OCI-LY1 (cell line): ENCODE measurements at regions not wholly inside any gene's neighbourhood (a gene's known extent, or its start where the extent isn't known, plus 50 kb on each side); places are given as distances from the start of the nearest gene placed in this dataset.

Experiments
- H2AFZ ChIP-seq: fragments of 200-600 bp; sonication (generic), shearing (Covaris generic); 2 replicates; pipeline ENCODE4 v1.6.0; 2014; ENCODE audit warnings: antibody characterized with exemption, mild to moderate bottlenecking, low read length
- H3F3A ChIP-seq: fragments of 200-600 bp; sonication (generic), shearing (Covaris generic); 2 replicates; pipeline ENCODE4 v1.6.0; 2014; ENCODE audit warnings: mild to moderate bottlenecking, antibody characterized with exemption, low read length, moderate library complexity; ENCODE audit not compliant: insufficient read depth
- H3K27ac ChIP-seq: fragments of 200-600 bp; sonication (generic); 2 replicates; pipeline ENCODE4 v1.5.1; 2014; ENCODE audit warnings: low read length, mixed run types, mild to moderate bottlenecking, low read depth; ENCODE audit not compliant: poor library complexity, severe bottlenecking
- H3K27me3 ChIP-seq: fragments of 200-600 bp; sonication (generic); 2 replicates; pipeline ENCODE4 v1.6.0; 2014; ENCODE audit warnings: antibody characterized with exemption, mild to moderate bottlenecking, low read length, moderate library complexity; ENCODE audit not compliant: insufficient read depth
- H3K36me3 ChIP-seq: fragments of 200-600 bp; sonication (generic); 2 replicates; pipeline ENCODE4 v1.6.1; 2014; ENCODE audit warnings: mild to moderate bottlenecking, antibody characterized with exemption, low read length, moderate library complexity, mixed read lengths; ENCODE audit not compliant: insufficient read depth
- H3K4me1 ChIP-seq: fragments of 200-600 bp; sonication (generic); 2 replicates; pipeline ENCODE4 v1.5.1; 2014; ENCODE audit warnings: mild to moderate bottlenecking, low read length, moderate library complexity; ENCODE audit not compliant: insufficient read depth, severe bottlenecking
- H3K4me2 ChIP-seq: fragments of 200-600 bp; sonication (generic), shearing (Covaris generic); 2 replicates; pipeline ENCODE4 v1.6.1; 2014; ENCODE audit warnings: low read length
- H3K4me3 ChIP-seq: fragments of 200-600 bp; sonication (generic); 2 replicates; pipeline ENCODE4 v1.5.1; 2014; ENCODE audit warnings: low read length, low read depth, mild to moderate bottlenecking, mixed read lengths; ENCODE audit not compliant: poor library complexity, severe bottlenecking
- H3K79me2 ChIP-seq: fragments of 200-600 bp; shearing (Covaris generic); 2 replicates; pipeline ENCODE4 v1.6.1; 2016; ENCODE audit warnings: mixed run types, low read length, mixed read lengths; ENCODE audit not compliant: insufficient read depth
- H3K9ac ChIP-seq: fragments of 200-600 bp; sonication (generic), shearing (Covaris generic); 2 replicates; pipeline ENCODE4 v1.6.1; 2014; ENCODE audit warnings: mild to moderate bottlenecking, low read length, mixed read lengths
- H3K9me2 ChIP-seq: fragments of 200-600 bp; sonication (generic), shearing (Covaris generic); 2 replicates; pipeline ENCODE4 v1.6.1; 2014; ENCODE audit warnings: low read depth, mild to moderate bottlenecking, low read length, mixed read lengths
- H3K9me3 ChIP-seq: fragments of 200-600 bp; shearing (Covaris generic); 2 replicates; pipeline ENCODE4 v1.6.1; 2014; ENCODE audit warnings: low read length, mixed read lengths
- H4K20me1 ChIP-seq: fragments of 200-600 bp; sonication (generic), shearing (Covaris generic); 2 replicates; pipeline ENCODE4 v1.6.0; 2016; ENCODE audit warnings: mild to moderate bottlenecking, low read length; ENCODE audit not compliant: insufficient read depth
- CTCF ChIP-seq: fragments of 200-600 bp; sonication (generic), shearing (Covaris generic); IDR thresholded peaks from 2 replicates; pipeline ENCODE4 v1.5.1; 2017; ENCODE audit warnings: mild to moderate bottlenecking, antibody characterized with exemption, low read length, moderate library complexity, mixed read lengths
- EZH2 ChIP-seq: fragments of 200-600 bp; sonication (generic), shearing (Covaris generic); IDR thresholded peaks from 2 replicates; pipeline ENCODE4 v1.8.0; 2017; ENCODE audit warnings: borderline replicate concordance, mixed run types, mild to moderate bottlenecking, antibody characterized with exemption, low read length, moderate library complexity, mixed read lengths

DNA sequence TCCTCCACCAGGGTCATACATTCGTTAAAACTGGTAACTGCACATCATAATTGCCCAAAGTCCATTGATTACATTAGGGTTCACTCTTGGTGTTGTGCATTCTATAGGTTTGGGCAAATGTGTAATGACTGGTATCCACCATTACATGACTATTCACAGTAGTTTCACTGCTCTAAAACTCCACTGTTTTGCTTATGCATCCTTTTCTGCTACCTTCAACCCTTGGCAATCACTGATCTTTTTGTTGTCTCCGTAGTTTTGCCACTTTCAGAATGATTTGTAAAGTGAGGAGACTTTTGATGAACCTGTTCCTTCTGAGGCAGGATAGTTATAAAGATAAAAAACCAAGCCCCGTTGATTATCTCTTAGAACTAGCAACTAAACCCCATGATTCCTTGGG, 187.3 kb upstream of the MCHR2 start:
- no peaks in the 10 kb centered on the region for H3K27me3 ChIP-seq
- H3F3A ChIP-seq = no peaks in the 10 kb centered on the region
- no peak overlapping the region for H3K4me3 ChIP-seq
- peaks cover 13% of the 10 kb centered on the region for H3K4me1 ChIP-seq
- H3K9me2 ChIP-seq = no peaks in the 10 kb centered on the region
- H3K9ac ChIP-seq = no peak overlapping the region
- no peak overlapping the region for H3K4me2 ChIP-seq
- no peaks in the 10 kb centered on the region for H3K9me3 ChIP-seq
- no peaks in the 10 kb centered on the region for H4K20me1 ChIP-seq
- TF ChIP-seq CTCF = no peak
- TF ChIP-seq EZH2 = no peak
- no peaks in the 10 kb centered on the region for H3K79me2 ChIP-seq
- H3K36me3 ChIP-seq = no peaks in the 10 kb centered on the region
- H2AFZ ChIP-seq = no peak overlapping the region
- H3K27ac ChIP-seq = no peak overlapping the region

DNA sequence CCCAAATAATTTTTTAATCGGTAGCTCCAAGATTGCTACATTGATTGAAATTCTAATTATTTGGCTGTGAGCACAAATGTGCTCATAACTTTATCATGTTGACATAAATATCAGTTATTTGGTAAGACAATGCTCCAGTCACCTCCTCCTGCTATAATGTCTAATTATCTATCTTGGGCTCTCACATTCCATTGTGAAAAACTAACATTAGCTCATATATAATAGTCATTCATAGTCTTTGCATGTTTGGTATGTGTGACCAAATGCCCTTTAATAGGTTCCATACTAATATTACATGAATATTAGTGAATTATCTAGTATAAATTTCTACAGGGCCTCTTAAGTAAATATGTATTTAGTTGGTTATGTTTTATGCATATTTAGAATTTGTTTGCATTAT, 185.6 kb upstream of the MCHR2 start:
- H3K9ac ChIP-seq = no peak overlapping the region
- no peaks in the 10 kb centered on the region for H4K20me1 ChIP-seq
- H3K4me2 ChIP-seq = no peak overlapping the region
- H3K4me1 ChIP-seq = no peaks in the 10 kb centered on the region
- H3K9me3 ChIP-seq = no peaks in the 10 kb centered on the region
- H2AFZ ChIP-seq = no peak overlapping the region
- H3F3A ChIP-seq = no peaks in the 10 kb centered on the region
- no peaks in the 10 kb centered on the region for H3K27me3 ChIP-seq
- H3K4me3 ChIP-seq = no peak overlapping the region
- no peaks in the 10 kb centered on the region for H3K9me2 ChIP-seq
- H3K27ac ChIP-seq = no peak overlapping the region
- no peaks in the 10 kb centered on the region for H3K36me3 ChIP-seq
- no peaks in the 10 kb centered on the region for H3K79me2 ChIP-seq
- TF ChIP-seq CTCF (no peak), EZH2 (no peak)

GRCh38 chr6:100177956-100178355, 183.9 kb upstream of the MCHR2 start:
- no peaks in the 10 kb centered on the region for H3K4me1 ChIP-seq
- no peak overlapping the region for H2AFZ ChIP-seq
- TF ChIP-seq CTCF (no peak), EZH2 (no peak)

More at GRCh38 chr6:100177956-100178355, 183.9 kb upstream of the MCHR2 start:
- no peaks in the 10 kb centered on the region for H3K79me2 ChIP-seq
- H3K36me3 ChIP-seq = no peaks in the 10 kb centered on the region
- H3K9ac ChIP-seq = no peak overlapping the region
- no peaks in the 10 kb centered on the region for H4K20me1 ChIP-seq
- H3K9me3 ChIP-seq = no peaks in the 10 kb centered on the region
- H3K9me2 ChIP-seq = no peaks in the 10 kb centered on the region
- H3K4me3 ChIP-seq = no peak overlapping the region
- H3K27ac ChIP-seq = no peak overlapping the region
- H3K4me2 ChIP-seq = no peak overlapping the region
- H3K27me3 ChIP-seq = no peaks in the 10 kb centered on the region
- H3F3A ChIP-seq = no peaks in the 10 kb centered on the region
